Pons (tissue), 1 donor: ENCODE measurements at regions not wholly inside any gene's neighbourhood (a gene's known extent, or its start where the extent isn't known, plus 50 kb on each side); places are given as distances from the start of the nearest gene placed in this dataset.

Experiments
- DNase-seq: peaks from one replicate; pipeline ENCODE4 v3.0.0-alpha.2; 2016; ENCODE audit warnings: low spot score

GRCh38 chr4:54493862-54494261, 163.9 kb upstream of the KIT start:
- DNase-seq: no peak

DNA sequence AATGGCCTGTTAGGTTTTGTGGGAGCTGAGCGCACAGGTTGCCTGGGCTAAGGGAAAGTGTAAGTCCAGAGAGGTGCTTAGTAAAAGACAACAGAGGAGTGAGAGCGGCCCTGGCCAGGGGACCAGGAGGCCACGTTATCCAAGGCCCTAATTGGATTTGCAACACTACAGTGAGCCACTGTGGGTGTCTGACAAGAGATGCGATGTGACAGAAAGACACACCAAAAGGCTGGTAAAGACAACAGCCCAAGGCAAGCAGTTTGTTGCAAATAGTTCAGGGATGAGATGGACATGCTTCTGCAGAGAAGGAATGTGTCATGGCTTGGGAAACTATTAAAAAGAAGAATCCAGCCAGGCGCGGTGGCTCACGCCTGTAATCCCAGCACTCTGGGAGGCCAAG, 162.7 kb upstream of the KIT start:
- DNase-seq: no peak

DNA sequence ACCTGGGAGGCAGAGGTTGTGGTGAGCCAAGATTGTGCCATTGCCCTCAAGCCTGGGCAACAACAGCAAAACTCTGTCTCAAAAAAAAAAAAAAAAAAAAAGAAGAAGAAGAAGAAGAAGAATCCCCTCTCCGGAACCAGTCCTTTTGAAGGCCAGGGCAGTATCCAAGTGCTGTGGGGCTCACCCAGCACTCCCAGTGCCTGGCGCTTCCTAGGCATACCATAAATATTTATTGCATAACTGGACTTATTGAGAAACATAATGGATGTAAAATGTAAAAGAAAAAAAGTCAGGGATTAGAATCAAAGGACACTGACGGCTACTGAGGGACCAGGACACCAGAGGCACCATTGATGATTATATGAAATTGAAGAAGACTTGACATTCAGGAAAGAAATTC, 162.1 kb upstream of the KIT start:
- DNase-seq: no peak

DNA sequence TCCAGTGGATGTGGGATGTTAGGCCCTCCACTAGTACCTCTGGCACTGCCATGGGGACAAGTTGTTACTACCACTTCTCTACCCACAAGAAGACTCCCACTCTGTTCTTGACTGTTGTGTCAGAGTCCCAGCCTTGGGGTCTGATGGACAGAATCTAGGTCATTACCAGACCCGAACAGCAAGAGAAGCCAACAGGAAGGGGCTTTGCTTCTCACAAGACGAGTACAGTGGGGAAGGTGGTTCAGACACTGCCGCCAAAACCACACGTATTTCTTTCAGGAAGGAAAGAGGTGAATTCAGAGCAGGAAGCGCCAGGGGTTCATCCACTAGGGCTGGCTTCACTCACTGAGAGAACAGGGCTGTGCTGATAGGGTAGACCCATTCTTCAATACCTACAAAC, 161.3 kb upstream of the KIT start:
- DNase-seq: no peak

DNA sequence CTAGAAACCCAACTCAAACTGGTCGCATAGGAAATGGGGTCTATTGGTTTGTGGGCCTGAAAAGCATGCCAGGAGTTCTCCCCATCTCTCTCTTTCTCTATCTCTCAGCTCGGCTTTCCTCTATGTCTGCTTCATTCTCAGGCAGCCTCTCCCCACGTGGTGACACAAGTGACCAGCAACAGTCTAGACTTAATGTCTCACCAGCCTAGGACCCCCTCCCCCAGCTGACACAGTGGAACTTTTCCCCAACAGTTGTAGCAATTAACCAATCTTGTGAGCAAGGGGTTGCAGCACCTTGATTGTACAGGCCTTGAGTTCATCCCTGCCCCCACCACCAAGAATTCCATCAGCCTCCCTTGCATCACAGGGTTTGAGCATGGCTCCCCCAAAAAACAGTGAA, 159.8 kb upstream of the KIT start:
- no peak for DNase-seq

- DNase-seq: no peak
These were observed 159.1 kb upstream of the KIT start for GRCh38 chr4:54498661-54499111.

GRCh38 chr4:54499308-54500074, 158.3 kb upstream of the KIT start:
- no peak for DNase-seq

GRCh38 chr4:54505362-54505761, 152.4 kb upstream of the KIT start:
- no peak for DNase-seq

- DNase-seq: no peak
These were observed 151.8 kb upstream of the KIT start for GRCh38 chr4:54505996-54506395.

DNA sequence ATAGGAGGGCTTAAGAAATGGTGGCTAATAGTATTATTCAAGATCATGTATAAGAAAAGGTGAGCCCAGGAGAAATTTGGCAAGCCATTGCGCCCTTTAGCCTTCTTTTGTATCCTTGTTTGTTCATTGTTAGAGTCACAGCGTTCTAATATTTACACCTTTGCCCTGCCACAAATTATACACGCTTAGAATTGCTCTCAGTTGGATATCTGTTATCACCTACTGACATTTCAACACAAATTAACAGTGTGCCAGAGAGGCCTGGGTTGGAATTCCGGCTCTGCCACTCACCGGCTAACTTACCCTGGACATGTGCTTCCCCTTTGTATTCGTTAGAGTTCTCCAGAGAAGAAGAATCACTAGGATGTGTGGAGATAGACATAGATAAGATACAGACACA, 148.7 kb upstream of the KIT start:
- DNase-seq: no peak

GRCh38 chr4:54513204-54513603, 144.6 kb upstream of the KIT start:
- no peak for DNase-seq

DNA sequence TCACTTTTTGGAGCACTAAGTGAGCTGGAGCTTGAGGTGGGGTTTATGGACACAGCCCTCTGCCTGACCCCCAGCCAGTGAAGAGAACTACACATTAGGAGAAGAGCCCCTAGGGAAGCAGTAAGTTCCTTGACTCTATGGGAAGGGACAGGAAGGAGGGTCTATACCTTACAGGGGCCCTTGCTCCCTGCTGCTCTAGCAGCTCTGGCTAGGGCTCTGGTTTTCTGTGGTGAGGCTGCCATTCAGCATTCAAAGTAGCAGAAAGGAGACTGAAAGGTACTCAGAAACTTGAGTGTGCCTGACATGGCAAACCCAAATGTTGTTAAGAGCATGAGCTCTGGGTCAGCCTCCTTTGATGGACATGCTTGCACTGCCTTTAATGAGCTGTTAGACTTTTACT, 144.0 kb upstream of the KIT start:
- no peak for DNase-seq

DNA sequence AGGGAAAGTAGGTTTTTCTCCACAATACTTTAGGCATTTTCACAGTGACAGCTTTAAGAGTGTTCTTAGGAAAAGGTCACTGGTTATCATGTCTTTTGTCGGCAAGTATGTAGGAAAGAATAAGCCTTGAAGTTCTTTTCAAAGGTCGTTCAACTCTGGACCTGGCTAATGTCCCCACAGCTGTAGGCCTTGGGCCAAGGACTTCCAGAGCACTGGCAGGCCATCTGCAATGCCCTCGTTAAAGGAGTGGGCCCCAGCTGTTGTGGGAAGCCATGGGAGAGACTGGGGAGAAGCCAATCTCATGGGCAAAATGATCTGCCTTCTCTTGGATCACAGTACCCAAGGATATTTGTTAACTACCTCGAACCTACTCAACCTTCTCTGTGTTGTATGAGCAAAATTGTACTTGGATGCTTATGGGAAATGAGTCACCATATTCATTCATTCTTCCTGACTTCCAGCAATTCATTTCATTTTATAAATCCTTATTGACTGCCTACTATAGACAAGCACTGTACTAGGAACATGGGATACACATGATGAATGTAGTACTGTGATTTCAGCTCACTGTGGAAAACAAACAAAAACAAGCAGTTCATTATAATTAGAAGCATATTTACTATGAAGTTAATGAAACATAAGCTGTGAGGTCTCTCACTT, 141.1 kb upstream of the KIT start:
- no peak for DNase-seq

DNA sequence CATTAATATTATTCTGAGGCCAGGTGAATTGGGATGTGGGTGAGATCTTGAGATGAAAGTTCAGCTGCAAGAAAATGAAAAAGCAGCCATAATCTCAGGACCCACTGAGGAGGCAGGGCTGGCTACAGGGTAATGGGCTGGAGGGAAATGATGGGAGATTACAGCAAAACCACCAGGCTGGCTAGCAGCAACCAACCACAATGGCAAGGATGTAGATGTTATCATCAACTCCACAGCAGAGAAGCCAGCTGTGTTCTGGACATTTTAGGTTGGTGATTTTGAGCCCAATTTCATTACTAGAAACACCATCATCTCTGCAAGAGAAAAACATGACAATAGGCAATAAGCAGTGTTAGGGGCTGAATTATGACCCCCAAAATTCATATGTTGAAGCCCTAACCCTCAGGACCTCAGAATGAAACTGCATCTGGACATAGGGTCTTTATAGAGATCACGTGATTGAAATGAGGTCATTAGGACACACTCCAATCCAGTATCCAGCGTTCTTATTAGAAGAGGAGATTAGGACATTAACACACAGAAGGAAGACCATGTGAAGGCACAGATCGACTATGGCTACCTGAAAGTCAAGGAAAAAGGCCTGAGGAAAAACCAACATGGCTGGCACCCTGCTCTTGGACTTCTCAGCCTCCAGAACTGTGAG, 139.8 kb upstream of the KIT start:
- DNase-seq: no peak

GRCh38 chr4:54525602-54526001, 132.2 kb upstream of the KIT start:
- no peak for DNase-seq

GRCh38 chr4:54526560-54526959, 131.2 kb upstream of the KIT start:
- DNase-seq: no peak

DNA sequence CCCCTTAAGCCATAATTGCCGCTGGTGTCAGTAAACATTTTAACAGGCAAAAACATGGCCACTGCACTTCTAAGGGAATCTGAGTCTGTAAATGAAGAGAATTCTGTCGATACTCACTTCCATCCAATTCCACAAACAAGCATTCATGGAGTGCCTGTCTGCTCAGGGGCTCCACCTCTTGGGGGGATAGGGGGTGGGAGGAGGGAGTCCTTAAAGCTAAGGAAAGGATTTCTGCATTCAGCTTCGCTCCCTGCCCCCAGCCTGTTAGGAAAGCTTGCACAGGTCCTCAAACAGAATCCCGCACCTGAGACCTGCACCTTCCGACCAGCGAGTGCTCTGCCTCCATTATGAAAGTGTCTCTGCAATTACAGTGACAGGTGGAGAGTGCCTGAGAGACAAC, 130.2 kb upstream of the KIT start:
- DNase-seq: no peak

DNA sequence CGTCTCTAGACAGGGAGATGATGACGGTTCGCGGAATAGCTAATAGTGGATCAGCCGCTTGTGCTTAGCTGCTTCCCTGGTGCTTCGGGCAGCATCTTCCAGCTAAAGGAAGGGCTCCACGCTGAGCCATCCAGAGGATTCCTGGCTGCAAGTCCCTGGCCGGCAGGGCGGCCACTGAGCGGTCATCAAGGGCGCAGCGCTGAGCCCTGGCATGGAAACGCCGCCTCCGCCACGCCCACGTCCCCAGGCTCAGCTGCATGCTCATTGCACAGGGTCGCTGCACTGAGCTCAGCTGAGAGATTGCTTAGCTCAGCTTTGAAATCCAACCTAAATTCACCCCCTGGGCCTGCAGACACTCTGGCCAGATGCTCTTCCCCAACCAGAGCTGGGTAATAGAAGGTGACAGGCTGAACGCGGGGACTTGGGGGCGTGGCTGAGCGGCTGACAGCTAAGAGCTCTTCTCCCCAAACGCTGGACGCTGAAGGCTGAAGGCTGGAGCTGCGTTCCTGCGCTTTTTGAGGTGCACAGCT, 118.2 kb upstream of the KIT start:
- peak; percentile 24 for DNase-seq

- no peak for DNase-seq
These were observed 116.8 kb upstream of the KIT start for GRCh38 chr4:54540931-54541330.

GRCh38 chr4:54541426-54542118, 116.2 kb upstream of the KIT start:
- no peak for DNase-seq

DNA sequence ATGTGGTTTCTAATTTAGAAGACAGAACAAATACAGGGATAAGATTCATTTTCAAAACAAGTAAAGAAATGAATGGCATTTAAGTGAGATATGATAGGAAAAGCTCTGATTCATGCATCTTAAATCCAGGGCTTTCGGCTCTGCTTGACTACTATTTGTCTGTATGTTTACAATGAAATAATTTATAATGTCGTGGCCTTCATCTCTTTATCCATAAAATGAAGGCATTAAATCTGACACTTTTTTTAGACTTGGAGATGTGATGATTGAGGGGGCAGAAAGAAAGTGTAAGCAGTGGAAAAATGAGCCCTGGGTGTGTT, 115.7 kb upstream of the KIT start:
- DNase-seq: no peak

- DNase-seq: no peak
These were observed 115.2 kb upstream of the KIT start for GRCh38 chr4:54542540-54543041.
